Ovary (tissue), 3 donors: ENCODE measurements at regions not wholly inside any gene's neighbourhood (a gene's known extent, or its start where the extent isn't known, plus 50 kb on each side); places are given as distances from the start of the nearest gene placed in this dataset.

Experiments used
- CTCF ChIP-seq, 3 donors: fragments of 450-650 bp in 2 of 3; fragments of 200-600 bp in 1 of 3; IDR thresholded peaks; one replicate each; pipeline versions ENCODE4 v1.5.1 to v1.8.0; 2016 to 2022; ENCODE audit warnings: antibody characterized with exemption in 3 of 3, mild to moderate bottlenecking in 1 of 3
- EP300 ChIP-seq: sonication (generic); formaldehyde crosslinking; IDR thresholded peaks from one replicate; pipeline ENCODE4 v1.6.1; 2017; ENCODE audit warnings: antibody characterized with exemption
- donor health status: DM: no; HTN: no; CAD: no.

DNA sequence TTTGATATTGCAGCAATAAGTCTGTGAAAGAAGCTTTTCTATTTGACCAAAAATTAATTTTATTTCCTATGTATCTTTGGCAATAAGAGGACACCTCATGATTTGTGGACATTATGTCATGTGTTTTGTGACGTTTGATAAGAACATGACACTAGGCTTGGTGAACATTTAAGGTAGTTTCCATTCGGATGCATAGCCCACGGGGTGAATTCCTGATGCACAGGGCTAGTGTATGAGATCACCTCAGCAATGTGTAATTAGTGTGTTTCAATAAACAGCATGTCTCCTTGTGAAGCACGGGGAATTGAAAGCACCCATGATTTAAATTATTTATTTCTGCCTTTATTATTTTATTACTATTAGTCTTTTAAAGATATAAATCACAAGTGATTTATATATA lies 146.1 kb upstream of the LINC00305 start:
- TF ChIP-seq CTCF (IDR thresholded peaks at IDR 0.05) (no peak), EP300 (no peak)
